NCI-H82 treated with DMSO at 0.1 percent for 48 hours (cell line): ENCODE measurements at regions not wholly inside any gene's neighbourhood (a gene's known extent, or its start where the extent isn't known, plus 50 kb on each side); places are given as distances from the start of the nearest gene placed in this dataset.

Source experiments
- DNase-seq: peaks from one replicate; lab custom pipeline; 2025; ENCODE audit not compliant: unreplicated experiment; lab: John Stamatoyannopoulos, UW

- no peak for DNase-seq
Measured at GRCh38 chr6:113383701-113384100, 473.4 kb upstream of the MARCKS start.

GRCh38 chr6:113385020-113385431 is 472.1 kb upstream of the MARCKS start:
- DNase-seq, result no peak

DNA sequence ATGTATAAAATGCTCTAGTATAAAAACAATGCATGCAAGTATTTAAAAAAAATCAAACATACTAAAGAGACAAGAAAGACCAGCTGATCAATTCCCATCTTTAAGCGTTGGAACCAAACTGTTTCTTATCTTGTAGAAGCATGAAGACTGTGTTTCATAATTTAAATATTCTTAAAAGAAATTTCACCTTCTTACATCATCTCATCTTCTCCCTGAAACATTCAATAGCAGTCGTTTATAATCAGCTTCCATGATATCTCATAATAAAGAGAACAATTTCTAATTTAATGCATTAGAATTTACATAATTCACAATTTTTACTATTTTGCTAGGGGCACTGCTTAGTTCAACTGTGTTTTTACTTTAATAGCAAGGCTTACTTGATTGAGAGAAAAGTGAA is 468.1 kb upstream of the MARCKS start:
- no peak for DNase-seq

DNA sequence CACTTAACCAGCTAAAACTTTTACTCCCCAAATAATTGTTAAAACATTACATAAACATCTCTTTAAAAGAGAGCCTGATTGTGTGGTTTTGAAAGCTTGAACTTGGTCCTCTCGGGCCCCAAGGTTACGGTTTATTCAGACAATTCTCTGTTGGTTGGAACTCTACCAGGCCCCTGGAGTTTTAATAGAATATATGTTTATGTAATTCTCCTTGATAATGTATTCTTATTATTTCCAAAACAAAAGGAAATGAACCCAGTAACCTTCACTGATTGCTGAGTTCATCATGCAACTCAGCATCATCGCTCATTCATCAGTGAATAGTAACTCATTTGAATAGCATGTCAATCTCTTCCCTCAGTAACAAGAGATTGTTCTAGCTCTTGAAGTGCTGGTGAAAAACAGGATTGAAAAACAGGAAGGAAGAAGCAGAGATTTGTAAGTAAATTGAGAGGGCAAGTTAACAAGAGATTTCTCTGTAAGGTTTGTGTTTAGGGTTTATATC is 464.5 kb upstream of the MARCKS start:
- DNase-seq, result no peak

DNA sequence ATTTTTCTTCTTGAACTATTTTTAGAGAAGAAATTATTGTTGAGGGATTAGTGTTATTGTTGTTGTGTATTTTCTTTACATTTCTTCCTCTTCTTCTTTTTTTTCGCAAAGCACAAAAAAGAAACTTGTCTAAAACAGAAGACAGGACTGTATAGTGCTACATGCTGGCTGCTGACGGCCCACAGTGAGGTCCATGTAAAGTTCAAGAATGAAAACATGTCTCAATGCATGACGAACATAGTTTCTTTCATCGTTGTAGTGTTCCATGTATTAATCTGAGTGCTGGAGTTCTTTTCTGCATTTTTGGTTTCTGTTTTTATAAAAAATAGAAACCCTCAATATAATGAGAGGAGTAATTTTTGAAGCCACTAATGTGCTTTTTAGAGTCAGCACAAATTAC is 462.9 kb upstream of the MARCKS start:
- no peak for DNase-seq

DNA sequence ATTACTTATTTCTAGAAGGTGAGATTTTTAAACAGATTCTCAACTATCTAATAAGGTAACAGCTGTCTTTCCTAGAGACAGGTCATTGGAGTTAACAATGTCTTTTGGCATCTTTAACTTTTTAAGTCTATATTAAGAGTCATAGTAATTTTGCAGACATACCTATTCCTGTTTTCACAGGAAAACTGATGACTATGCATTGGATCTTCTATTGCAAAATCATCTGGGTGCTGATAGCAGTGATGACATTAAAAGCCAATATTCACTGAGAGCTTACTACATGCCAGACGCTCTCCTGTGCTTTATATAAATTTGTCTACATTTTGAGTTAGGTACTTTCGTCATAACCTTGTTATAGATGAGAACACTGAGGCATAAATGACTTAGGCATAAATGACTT is 462.4 kb upstream of the MARCKS start:
- DNase-seq, result no peak

- DNase-seq, result no peak
Measured at GRCh38 chr6:113396730-113397129, 460.4 kb upstream of the MARCKS start.

GRCh38 chr6:113397236-113397635 is 459.9 kb upstream of the MARCKS start:
- DNase-seq, result no peak

GRCh38 chr6:113401231-113401630 is 455.9 kb upstream of the MARCKS start:
- DNase-seq, result no peak

- DNase-seq, result no peak
Measured at GRCh38 chr6:113402544-113402943, 454.6 kb upstream of the MARCKS start.

GRCh38 chr6:113403966-113404595 is 453.1 kb upstream of the MARCKS start:
- no peak for DNase-seq

DNA sequence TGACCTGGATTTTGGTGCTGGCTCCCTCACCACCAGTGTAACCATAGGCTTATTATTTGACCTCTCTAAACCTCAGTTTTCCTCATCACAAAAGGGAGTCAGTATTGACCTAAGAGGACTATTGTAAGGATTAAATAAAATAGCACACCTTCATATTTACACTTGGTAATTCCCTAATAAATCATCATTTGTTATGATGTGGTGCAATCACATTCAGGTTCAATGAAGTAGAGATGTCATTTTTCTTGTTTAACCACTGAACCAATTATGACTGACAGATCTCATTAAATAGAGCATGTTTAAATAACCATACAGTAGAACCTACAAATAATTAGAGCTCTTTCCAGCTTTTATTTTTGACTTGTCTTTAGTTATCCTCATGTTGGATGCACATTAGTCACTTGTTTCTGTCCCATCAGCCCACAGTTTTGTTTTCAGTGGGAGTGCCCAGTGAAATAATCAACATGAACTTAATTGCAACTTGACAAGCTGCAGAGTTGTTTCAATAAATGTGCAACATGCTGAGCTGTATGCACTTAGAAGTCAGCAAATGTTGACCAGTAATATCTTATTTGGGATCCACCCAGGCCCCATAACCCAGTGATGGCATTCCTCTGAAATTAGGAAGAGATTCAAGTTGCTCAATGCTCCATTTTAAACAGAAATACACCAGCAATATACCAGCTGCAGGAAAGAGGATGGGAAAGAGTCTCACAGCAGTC is 451.7 kb upstream of the MARCKS start:
- DNase-seq, result no peak

DNA sequence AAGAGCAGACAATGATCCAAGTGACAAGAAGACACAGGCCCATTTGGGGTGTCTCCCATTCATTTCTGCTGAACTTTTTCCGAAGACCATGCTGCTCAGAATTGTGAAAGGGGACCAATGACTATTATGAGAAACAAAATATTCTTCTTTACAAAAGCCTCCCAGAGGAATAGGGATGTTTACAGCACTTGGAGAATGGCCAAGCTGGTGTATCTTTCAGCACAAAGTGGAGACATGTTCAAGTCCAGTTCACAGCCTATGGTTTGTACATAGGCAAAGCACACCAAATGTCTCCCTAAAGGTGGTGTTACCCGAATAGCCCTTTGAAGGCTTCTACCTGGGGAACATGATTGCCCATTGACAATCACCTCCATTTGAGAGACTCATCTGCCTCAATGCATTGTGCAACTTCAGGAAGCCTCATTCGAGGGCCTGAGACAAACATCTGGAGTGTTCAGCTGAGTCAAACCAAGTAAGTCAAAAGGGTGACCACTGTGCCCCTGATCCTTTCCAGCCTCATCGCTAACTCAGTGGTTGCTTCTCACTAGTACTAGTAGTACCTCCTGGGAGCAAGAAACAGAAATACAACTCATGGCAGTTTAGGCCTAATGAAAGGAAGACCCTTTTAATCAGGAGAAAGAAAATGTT is 451.0 kb upstream of the MARCKS start:
- DNase-seq, result no peak

DNA sequence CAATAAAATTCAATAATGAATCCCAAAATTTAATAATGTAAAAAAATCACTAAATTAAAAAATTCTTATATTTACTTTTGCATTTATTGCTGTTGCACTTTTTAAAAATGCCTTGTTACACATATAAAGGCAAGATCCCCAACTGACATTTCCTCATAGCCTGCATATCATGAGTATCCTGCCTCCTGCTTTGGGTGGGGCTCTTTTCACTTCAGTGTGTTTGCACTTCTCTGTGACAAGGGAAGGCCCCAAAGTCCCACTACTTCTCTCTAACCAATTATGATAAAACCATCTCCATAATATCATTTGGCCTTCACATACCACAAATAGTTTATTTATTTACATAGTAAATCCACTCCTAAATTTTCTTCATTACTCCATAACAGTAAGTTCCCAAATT is 446.1 kb upstream of the MARCKS start:
- DNase-seq, result no peak

GRCh38 chr6:113412589-113413357 is 444.4 kb upstream of the MARCKS start:
- no peak for DNase-seq

DNA sequence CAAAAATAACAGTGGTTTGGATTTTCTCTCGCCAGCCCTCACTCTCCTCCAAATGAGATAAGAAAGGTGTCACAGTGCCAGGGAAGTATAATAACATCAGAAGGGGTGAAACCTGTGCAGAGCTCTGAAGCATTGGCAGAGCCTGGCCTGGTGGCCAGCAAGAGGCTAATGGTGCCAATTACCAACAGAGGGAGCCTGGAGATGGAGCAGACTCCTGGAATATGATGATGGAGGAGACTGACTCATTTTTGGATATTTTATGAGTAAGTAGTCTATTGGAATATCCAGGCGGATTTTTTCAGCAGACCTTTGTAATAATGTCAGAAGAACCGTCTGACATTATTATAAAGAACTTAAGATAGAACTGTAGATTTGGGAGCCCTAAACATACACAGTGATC is 442.6 kb upstream of the MARCKS start:
- DNase-seq, result no peak

- no peak for DNase-seq
Measured at GRCh38 chr6:113416170-113416569, 441.0 kb upstream of the MARCKS start.

DNA sequence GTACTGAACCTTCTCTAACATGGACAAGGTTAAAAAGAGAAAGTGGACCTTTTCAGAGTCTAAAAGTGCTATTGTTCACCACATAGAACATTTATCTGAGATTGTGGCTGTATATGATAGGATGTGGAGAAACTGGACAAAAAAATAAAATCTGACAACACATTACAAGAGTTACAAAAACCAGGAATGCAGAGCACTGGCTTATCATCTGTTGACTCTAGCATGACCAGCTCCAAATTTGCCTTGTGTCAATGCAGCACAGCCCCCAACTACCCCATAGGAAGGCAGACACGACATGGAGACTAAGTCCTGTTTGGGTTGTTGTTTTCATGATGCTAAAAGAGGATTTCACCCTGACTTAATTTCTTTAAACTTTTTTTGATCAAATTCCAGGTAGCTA is 436.9 kb upstream of the MARCKS start:
- no peak for DNase-seq

- no peak for DNase-seq
Measured at GRCh38 chr6:113421997-113422396, 435.1 kb upstream of the MARCKS start.

DNA sequence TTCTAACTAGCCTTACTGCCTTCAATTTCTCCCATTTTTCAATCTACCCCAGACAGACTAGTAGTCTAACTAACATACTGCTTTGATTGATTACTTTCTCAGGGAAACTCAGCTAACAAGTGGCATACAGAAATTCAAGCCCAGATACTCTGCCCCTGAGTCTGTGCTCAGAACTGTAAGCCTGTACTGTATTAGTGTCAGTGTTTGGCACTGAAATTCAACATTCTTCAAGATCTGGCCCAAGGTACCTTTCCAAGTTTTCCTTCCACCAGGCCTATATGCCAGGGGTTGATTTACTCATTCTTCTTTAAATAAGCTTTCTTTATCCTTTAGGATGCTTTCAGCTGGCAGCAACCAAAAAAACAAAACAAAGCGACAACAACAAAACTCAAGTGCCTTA is 433.2 kb upstream of the MARCKS start:
- DNase-seq, result no peak

DNA sequence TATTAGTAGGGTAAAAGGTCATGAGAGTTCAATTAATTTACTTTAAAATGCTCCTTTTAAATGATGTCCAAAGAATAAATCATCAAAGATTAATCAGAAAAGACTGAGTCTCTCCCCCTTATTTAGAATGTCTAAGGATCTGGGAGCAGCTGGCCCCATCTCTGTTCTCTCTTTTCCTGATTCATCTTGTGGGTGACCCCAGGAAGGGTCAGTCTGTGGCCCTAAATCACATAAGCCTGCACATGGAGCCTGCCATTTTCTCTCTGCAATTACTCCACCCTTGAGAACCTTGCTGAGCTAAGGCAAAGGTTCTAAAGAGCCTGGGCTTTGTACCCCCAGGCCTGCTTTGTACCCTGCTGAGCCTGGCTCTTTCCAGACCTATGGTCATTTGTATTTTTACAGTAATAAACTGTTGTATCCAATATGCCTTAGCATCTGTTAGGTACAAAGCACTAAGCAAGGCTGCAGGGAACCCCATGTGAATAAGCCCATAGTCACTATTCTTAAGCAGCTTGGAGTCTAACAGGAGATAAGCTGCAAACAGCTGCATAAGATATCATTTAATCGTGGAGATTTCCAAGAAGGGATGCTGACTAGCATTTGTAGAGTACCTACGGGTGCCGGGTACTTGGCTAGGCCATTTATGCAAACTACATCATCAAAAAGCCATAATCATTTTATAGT is 431.0 kb upstream of the MARCKS start:
- DNase-seq, result peak; percentile 46
